ENCODE measurements at regions not wholly inside any gene's neighbourhood (a gene's known extent, or its start where the extent isn't known, plus 50 kb on each side); places are given as distances from the start of the nearest gene placed in this dataset.

- no peak for TF ChIP-seq EGR1 (IDR thresholded peaks at IDR 0.05)
- no peak for TF ChIP-seq YY1 (IDR thresholded peaks at IDR 0.05; ENCODE audit: low read depth)
- no peak for TF ChIP-seq REST (IDR thresholded peaks at IDR 0.05; ENCODE audit: low read depth)
- TF ChIP-seq CREB1 (IDR thresholded peaks at IDR 0.05; ENCODE audit: low read depth) = no peak
- TF ChIP-seq NFIC (IDR thresholded peaks at IDR 0.05) = no peak
- TF ChIP-seq TEAD4 (IDR thresholded peaks at IDR 0.05) = no peak
These were observed 351.1 kb downstream of the HAO1 start for GRCh38 chr20:7589164-7589563.
